Parathyroid adenoma (tissue), 2 donors: ENCODE measurements at regions not wholly inside any gene's neighbourhood (a gene's known extent, or its start where the extent isn't known, plus 50 kb on each side); places are given as distances from the start of the nearest gene placed in this dataset.

Experiments
- H2AFZ ChIP-seq: fragments of 300-600 bp; sonication (generic); one replicate; pipeline ENCODE4 v1.7.0; 2017; ENCODE audit warnings: antibody characterized with exemption, mild to moderate bottlenecking
- H3K27ac ChIP-seq: fragments of 300-600 bp; sonication (generic); one replicate; pipeline ENCODE4 v1.7.0; 2017
- H3K27me3 ChIP-seq: fragments of 300-600 bp; sonication (generic); one replicate; pipeline ENCODE4 v1.7.0; 2017; ENCODE audit warnings: low read length; ENCODE audit not compliant: control insufficient read depth, insufficient read depth
- H3K36me3 ChIP-seq: fragments of 300-600 bp; sonication (generic); one replicate; pipeline ENCODE4 v1.7.0; 2017; ENCODE audit warnings: low read length; ENCODE audit not compliant: control insufficient read depth, insufficient read depth
- H3K4me1 ChIP-seq: fragments of 300-600 bp; sonication (generic); one replicate; pipeline ENCODE4 v1.7.0; 2017; ENCODE audit warnings: control low read depth
- H3K4me2 ChIP-seq: fragments of 300-600 bp; sonication (generic); one replicate; pipeline ENCODE4 v1.7.0; 2017; ENCODE audit warnings: low read length
- H3K4me3 ChIP-seq: fragments of 300-600 bp; sonication (generic); one replicate; pipeline ENCODE4 v1.7.0; 2017; ENCODE audit warnings: low read depth, low read length
- H3K79me2 ChIP-seq: fragments of 300-600 bp; sonication (generic); one replicate; pipeline ENCODE4 v1.7.0; 2017; ENCODE audit warnings: control low read depth
- H3K9ac ChIP-seq: fragments of 300-600 bp; sonication (generic); one replicate; pipeline ENCODE4 v1.7.0; 2017; ENCODE audit warnings: mild to moderate bottlenecking
- H3K9me3 ChIP-seq: fragments of 300-600 bp; sonication (generic); one replicate; pipeline ENCODE4 v1.7.0; 2017; ENCODE audit warnings: low read length; ENCODE audit not compliant: control insufficient read depth
- TF ChIP-seq, protein P1 (sequence below): fragments of 300-600 bp; sonication (generic); IDR thresholded peaks from one replicate; pipeline ENCODE4 v1.7.0; 2017; ENCODE audit warnings: antibody characterized with exemption, mild to moderate bottlenecking
- donor health status: primary hyperparathyroidism.

DNA sequence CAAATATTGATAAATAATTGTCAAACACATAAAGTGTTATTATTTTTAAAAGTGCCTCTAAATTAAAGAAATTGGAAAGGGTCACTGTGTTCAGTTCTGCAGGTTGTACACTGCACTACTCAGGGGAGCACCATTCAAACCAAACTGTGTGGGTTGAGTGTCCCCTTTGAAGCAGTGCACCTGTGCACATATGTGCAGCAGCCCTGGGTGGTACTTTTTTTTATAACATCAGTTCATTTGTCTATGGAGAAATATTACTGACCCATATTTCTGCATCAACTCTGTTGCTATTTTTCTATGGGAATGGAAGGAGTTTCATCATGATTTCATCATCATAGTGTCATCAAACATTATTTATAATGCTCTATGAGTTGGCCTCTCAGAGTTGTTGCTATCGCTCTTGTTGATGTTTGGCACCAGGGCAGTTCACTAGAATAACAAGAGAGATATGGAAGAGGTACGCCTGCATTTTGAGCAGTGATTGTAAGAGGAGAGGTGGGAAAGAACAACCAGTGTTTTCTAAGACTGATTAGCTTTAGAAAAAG, 457.6 kb downstream of the TFAP2A start:
- TF ChIP-seq, protein P1, sequence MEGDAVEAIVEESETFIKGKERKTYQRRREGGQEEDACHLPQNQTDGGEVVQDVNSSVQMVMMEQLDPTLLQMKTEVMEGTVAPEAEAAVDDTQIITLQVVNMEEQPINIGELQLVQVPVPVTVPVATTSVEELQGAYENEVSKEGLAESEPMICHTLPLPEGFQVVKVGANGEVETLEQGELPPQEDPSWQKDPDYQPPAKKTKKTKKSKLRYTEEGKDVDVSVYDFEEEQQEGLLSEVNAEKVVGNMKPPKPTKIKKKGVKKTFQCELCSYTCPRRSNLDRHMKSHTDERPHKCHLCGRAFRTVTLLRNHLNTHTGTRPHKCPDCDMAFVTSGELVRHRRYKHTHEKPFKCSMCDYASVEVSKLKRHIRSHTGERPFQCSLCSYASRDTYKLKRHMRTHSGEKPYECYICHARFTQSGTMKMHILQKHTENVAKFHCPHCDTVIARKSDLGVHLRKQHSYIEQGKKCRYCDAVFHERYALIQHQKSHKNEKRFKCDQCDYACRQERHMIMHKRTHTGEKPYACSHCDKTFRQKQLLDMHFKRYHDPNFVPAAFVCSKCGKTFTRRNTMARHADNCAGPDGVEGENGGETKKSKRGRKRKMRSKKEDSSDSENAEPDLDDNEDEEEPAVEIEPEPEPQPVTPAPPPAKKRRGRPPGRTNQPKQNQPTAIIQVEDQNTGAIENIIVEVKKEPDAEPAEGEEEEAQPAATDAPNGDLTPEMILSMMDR, result no peak

DNA sequence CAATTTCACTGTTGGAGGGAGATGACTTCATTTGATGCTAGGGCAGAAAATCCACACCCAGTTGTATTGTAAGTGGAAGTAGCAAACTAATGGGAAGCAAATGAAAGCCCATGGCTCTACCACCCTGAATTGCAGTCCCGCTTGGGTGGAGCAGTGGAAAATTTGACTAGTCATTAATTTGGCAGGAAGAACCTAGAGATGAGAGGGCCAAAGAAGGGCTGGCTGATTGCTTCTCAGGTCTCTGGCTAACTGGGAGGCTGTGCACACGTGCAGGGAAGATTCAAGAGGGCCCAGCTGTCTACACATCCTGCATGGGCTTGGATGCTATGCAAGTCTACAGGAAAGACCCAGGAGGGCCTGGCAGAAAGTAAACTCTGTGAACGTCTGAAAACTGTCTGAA, 466.2 kb downstream of the TFAP2A start:
- Histone ChIP-seq H3K27ac (no peak overlapping the region), H3K9me3 (no peaks in the 10 kb centered on the region), H2AFZ (no peak overlapping the region), H3K4me1 (no peaks in the 10 kb centered on the region), H3K4me3 (no peak overlapping the region), H3K4me2 (no peak overlapping the region), H3K27me3 (no peaks in the 10 kb centered on the region), H3K36me3 (no peaks in the 10 kb centered on the region), H3K9ac (no peak overlapping the region), H3K79me2 (no peaks in the 10 kb centered on the region)
- TF ChIP-seq, protein P1, result no peak

More for the DNA sequence above, 457.6 kb downstream of the TFAP2A start:
- Histone ChIP-seq H3K36me3 (no peaks in the 10 kb centered on the region), H3K27me3 (no peaks in the 10 kb centered on the region), H3K27ac (no peak overlapping the region), H2AFZ (no peak overlapping the region), H3K4me2 (no peak overlapping the region), H3K79me2 (no peaks in the 10 kb centered on the region), H3K9ac (no peak overlapping the region), H3K9me3 (no peaks in the 10 kb centered on the region), H3K4me1 (no peaks in the 10 kb centered on the region), H3K4me3 (no peak overlapping the region)

DNA sequence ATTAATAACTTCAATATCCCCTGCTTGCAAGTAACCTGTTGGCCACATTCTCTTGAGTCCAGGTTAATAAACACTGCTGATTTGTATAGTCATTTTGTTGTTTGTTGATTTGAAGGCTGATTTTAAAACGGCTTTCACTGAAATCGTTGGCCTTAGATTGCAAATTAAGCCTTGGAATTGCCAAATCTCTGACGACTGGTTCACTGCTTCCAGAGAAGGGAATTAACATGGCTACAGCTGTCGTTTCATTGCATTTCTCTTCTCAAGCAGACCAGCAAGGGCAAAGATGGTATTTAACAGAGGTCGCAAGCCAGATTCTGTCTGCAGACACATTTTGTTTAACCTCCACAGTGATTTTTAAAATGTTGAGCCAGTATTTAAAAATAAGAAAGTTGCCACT, 470.9 kb downstream of the TFAP2A start:
- Histone ChIP-seq H3K4me2 (no peak overlapping the region), H3K9me3 (no peaks in the 10 kb centered on the region), H3K79me2 (no peaks in the 10 kb centered on the region), H3K4me1 (no peaks in the 10 kb centered on the region), H3K9ac (no peak overlapping the region), H3K4me3 (no peak overlapping the region), H3K27me3 (no peaks in the 10 kb centered on the region), H3K36me3 (no peaks in the 10 kb centered on the region), H3K27ac (no peak overlapping the region), H2AFZ (no peak overlapping the region)
- TF ChIP-seq, protein P1, result no peak

DNA sequence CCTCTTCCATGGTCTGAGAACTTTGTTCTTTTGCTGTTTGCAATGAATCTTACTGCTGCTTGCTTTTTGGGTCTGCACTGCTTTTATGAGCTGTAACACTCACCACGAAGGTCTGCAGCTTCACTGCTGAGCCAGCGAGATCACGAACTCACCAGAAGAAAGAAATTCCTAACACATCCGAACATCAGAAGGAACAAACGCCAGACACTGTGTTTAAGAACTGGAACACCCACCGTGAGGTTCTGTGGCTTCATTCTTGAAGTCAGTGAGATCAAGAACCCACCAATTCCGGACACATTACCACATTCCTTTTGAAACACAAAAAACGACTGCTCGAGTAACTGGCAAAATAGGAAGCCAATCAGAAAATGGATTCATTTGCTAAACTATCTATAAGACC, 471.8 kb downstream of the TFAP2A start:
- no peaks in the 10 kb centered on the region for H3K27me3 ChIP-seq
- TF ChIP-seq, protein P1, result no peak
- H3K9me3 ChIP-seq, result no peaks in the 10 kb centered on the region
- H3K4me3 ChIP-seq, result no peak overlapping the region
- no peaks in the 10 kb centered on the region for H3K79me2 ChIP-seq
- H3K36me3 ChIP-seq, result no peaks in the 10 kb centered on the region
- H2AFZ ChIP-seq, result no peak overlapping the region
- no peak overlapping the region for H3K9ac ChIP-seq
- H3K4me1 ChIP-seq, result no peaks in the 10 kb centered on the region
- no peak overlapping the region for H3K27ac ChIP-seq
- no peak overlapping the region for H3K4me2 ChIP-seq

DNA sequence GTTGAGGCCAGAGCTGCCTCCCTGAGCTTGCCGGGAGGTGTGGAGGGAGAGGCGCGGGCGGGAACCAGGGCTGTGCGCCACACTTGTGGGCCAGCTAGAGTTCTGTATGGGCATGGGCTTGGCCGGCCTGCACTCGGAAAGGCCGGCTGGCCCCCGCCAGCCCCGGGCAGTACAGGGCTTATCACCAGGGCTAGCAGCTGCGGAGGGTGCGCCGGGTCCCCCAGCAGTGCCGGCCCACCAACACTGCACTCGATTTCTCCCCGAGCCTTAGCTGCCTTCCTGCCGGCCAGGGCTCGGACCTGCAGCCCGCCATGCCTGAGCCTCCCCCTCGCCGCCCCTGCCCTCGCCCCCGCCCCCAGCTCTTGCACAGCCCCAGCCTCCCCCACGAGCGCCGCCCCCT, 472.7 kb downstream of the TFAP2A start:
- no peak overlapping the region for H3K9ac ChIP-seq
- no peaks in the 10 kb centered on the region for H3K27me3 ChIP-seq
- no peak overlapping the region for H3K27ac ChIP-seq
- no peak overlapping the region for H3K4me2 ChIP-seq
- H3K79me2 ChIP-seq, result no peaks in the 10 kb centered on the region
- H3K36me3 ChIP-seq, result no peaks in the 10 kb centered on the region
- H3K4me3 ChIP-seq, result no peak overlapping the region
- H3K9me3 ChIP-seq, result no peaks in the 10 kb centered on the region
- TF ChIP-seq, protein P1, result no peak
- H3K4me1 ChIP-seq, result no peaks in the 10 kb centered on the region
- H2AFZ ChIP-seq, result no peak overlapping the region
